CD4-positive, alpha-beta memory T cell (primary cell): ENCODE measurements at regions not wholly inside any gene's neighbourhood (a gene's known extent, or its start where the extent isn't known, plus 50 kb on each side); places are given as distances from the start of the nearest gene placed in this dataset.
"Not testable (repeated sequence)": the region's sequence is repeated elsewhere in the genome, so short reads cannot be mapped to it uniquely, and the experiment has no call there.

Source experiments
- CTCF ChIA-PET: fragments of 350-600 bp; sonication (Branson Sonifier 250); formaldehyde crosslinking; loops from one replicate; lab custom pipeline; 2021; ENCODE audit warnings: inconsistent platforms; ENCODE audit not compliant: partially characterized antibody; lab: Charles Lee
- POLR2A ChIA-PET: fragments of 350-600 bp; sonication (Branson Sonifier 250); formaldehyde crosslinking; loops from one replicate; lab custom pipeline; 2021; ENCODE audit not compliant: partially characterized antibody; lab: Charles Lee
- DNase-seq, 5 donors: peaks; one replicate each; pipeline versions ENCODE4 v3.0.0 to v3.0.0-alpha.2; 2020 to 2022; ENCODE audit warnings: mixed read lengths in 1 of 5
- H3K27ac ChIP-seq: one replicate; pipeline ENCODE4 v1.7.0; 2013; ENCODE audit warnings: low read depth, low read length
- H3K27me3 ChIP-seq: 2 replicates; pipeline ENCODE4 v1.7.0; 2013; ENCODE audit warnings: mild to moderate bottlenecking, low read length, moderate library complexity; ENCODE audit not compliant: insufficient read depth
- H3K36me3 ChIP-seq: 2 replicates; pipeline ENCODE4 v1.7.0; 2013; ENCODE audit warnings: mild to moderate bottlenecking, low read length, moderate library complexity; ENCODE audit not compliant: insufficient read depth
- H3K4me1 ChIP-seq: 2 replicates; pipeline ENCODE4 v1.7.0; 2013; ENCODE audit warnings: mild to moderate bottlenecking, low read length, moderate library complexity; ENCODE audit not compliant: insufficient read depth
- H3K4me3 ChIP-seq, 2 donors: one replicate each; pipeline ENCODE4 v1.7.0; 2013; ENCODE audit warnings: low read length in 2 of 2, mild to moderate bottlenecking in 1 of 2
- H3K9me3 ChIP-seq, 2 donors: one replicate each; pipeline ENCODE4 v1.7.0; 2013; ENCODE audit warnings: low read length in 2 of 2, control low read depth in 1 of 2; ENCODE audit not compliant: control insufficient read depth in 1 of 2
- H3K27ac Mint-ChIP-seq, 7 donors: one replicate each; pipeline ENCODE4 v1.8.0; 2020 to 2021; ENCODE audit warnings: mixed read lengths in 7 of 7, mild to moderate bottlenecking in 6 of 7, inconsistent platforms in 3 of 7, moderate library complexity in 3 of 7
- H3K27me3 Mint-ChIP-seq, 2 donors: one replicate each; pipeline ENCODE4 v1.8.0; 2020 to 2021; ENCODE audit warnings: mixed read lengths in 2 of 2
- H3K36me3 Mint-ChIP-seq, 2 donors: one replicate each; pipeline ENCODE4 v1.8.0; 2020 to 2021; ENCODE audit warnings: mixed read lengths in 2 of 2, inconsistent platforms in 1 of 2, mild to moderate bottlenecking in 1 of 2
- H3K4me1 Mint-ChIP-seq, 4 donors: one replicate each; pipeline ENCODE4 v1.8.0; 2020 to 2021; ENCODE audit warnings: mixed read lengths in 4 of 4, mild to moderate bottlenecking in 1 of 4
- H3K4me3 Mint-ChIP-seq, 8 donors: one replicate each; pipeline ENCODE4 v1.8.0; 2020 to 2021; ENCODE audit warnings: mixed read lengths in 8 of 8, mild to moderate bottlenecking in 7 of 8, moderate library complexity in 6 of 8, inconsistent platforms in 3 of 8
- H3K9me3 Mint-ChIP-seq, 8 donors: one replicate each; pipeline ENCODE4 v1.8.0; 2020 to 2021; ENCODE audit warnings: mixed read lengths in 8 of 8, mild to moderate bottlenecking in 5 of 8, inconsistent platforms in 3 of 8, moderate library complexity in 1 of 8
- intact Hi-C: fragments of 100-400 bp; cut with micrococcal nuclease; formaldehyde crosslinking; loops from one replicate; pipeline ENCODE4 v1.15.1; 2023

DNA sequence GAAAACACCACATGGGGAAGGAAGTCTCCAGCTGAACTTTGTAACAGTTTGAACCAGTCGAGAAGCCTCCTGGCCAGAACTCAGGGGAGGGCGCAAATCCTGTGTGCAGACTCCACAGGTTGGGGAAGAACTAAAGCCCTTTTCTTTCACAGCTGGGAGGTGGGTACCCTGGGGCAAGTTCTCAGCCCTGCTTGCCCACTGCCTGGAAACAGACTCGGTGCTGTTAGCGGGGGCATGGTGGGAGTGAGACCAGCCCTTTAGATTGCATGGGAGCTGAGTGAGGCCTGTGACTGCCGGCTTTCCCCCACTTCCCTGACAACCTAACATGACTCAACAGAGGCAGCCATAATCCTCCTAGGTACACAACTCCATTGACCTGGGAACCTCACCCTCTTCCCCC, 223.6 kb upstream of the DLGAP1 start:
- peaks cover 2 to 31% (median 17%) of the 10 kb centered on the region in 8 donors for H3K9me3 Mint-ChIP-seq
- H3K9me3 ChIP-seq, H3K27me3 Mint-ChIP-seq, intact Hi-C loops, POLR2A ChIA-PET, H3K4me1 Mint-ChIP-seq, H3K4me3 ChIP-seq, H3K27me3 ChIP-seq, H3K27ac ChIP-seq, H3K4me1 ChIP-seq, H3K4me3 Mint-ChIP-seq, H3K27ac Mint-ChIP-seq, DNase-seq, H3K36me3 ChIP-seq, CTCF ChIA-PET, H3K36me3 Mint-ChIP-seq: not testable (repeated sequence)

GRCh38 chr18:4677006-4677405, 221.9 kb upstream of the DLGAP1 start:
- no peaks in the 10 kb centered on the region for H3K4me1 ChIP-seq
- peaks cover 2 to 36% (median 15%) of the 10 kb centered on the region in 8 donors for H3K9me3 Mint-ChIP-seq

GRCh38 chr18:4672162-4672561, 217.1 kb upstream of the DLGAP1 start:
- Mint-ChIP-seq H3K36me3 (no peaks in the 10 kb centered on the region), H3K27ac (no peak overlapping the region), H3K27me3 (no peaks in the 10 kb centered on the region), H3K9me3 (peaks cover 3 to 34% (median 30%) of the 10 kb centered on the region in 8 donors), H3K4me3 (no peak overlapping the region), H3K4me1 (no peaks in the 10 kb centered on the region)
- intact Hi-C loops = no loop called here
- Histone ChIP-seq H3K27me3 (no peaks in the 10 kb centered on the region), H3K9me3 (no peaks in the 10 kb centered on the region), H3K4me1 (no peaks in the 10 kb centered on the region), H3K27ac (no peak overlapping the region), H3K4me3 (no peak overlapping the region), H3K36me3 (no peaks in the 10 kb centered on the region)
- ChIA-PET POLR2A (no interaction called here), CTCF (no interaction called here)
- DNase-seq = no peak

More at GRCh38 chr18:4677006-4677405, 221.9 kb upstream of the DLGAP1 start:
- intact Hi-C loops = no loop called here
- Mint-ChIP-seq H3K4me3 (no peak overlapping the region), H3K27ac (no peak overlapping the region), H3K27me3 (no peaks in the 10 kb centered on the region), H3K36me3 (no peaks in the 10 kb centered on the region), H3K4me1 (no peaks in the 10 kb centered on the region)
- Histone ChIP-seq H3K4me3 (no peak overlapping the region), H3K36me3 (no peaks in the 10 kb centered on the region), H3K9me3 (no peaks in the 10 kb centered on the region), H3K27ac (no peak overlapping the region), H3K27me3 (no peaks in the 10 kb centered on the region)
- ChIA-PET CTCF (no interaction called here), POLR2A (no interaction called here)
- no peak for DNase-seq

- no peaks in the 10 kb centered on the region for H3K36me3 Mint-ChIP-seq
- no peaks in the 10 kb centered on the region for H3K9me3 ChIP-seq
- H3K36me3 ChIP-seq = no peaks in the 10 kb centered on the region
- no peak overlapping the region for H3K4me3 Mint-ChIP-seq
- H3K27me3 Mint-ChIP-seq = no peaks in the 10 kb centered on the region
- CTCF ChIA-PET = no interaction called here
- H3K4me1 ChIP-seq = no peaks in the 10 kb centered on the region
- H3K27me3 ChIP-seq = no peaks in the 10 kb centered on the region
- H3K9me3 Mint-ChIP-seq = peaks cover 0 to 15% (median 7%) of the 10 kb centered on the region in 8 donors
- DNase-seq = no peak
- intact Hi-C loops = no loop called here
- no peak overlapping the region for H3K27ac Mint-ChIP-seq
- H3K27ac ChIP-seq = no peak overlapping the region
- POLR2A ChIA-PET = no interaction called here
- H3K4me1 Mint-ChIP-seq = no peaks in the 10 kb centered on the region
- H3K4me3 ChIP-seq = no peak overlapping the region
Measured at GRCh38 chr18:4658804-4659203, 203.7 kb upstream of the DLGAP1 start.

GRCh38 chr18:4653418-4653817, 198.3 kb upstream of the DLGAP1 start:
- no peaks in the 10 kb centered on the region for H3K4me1 Mint-ChIP-seq
- Histone ChIP-seq H3K36me3 (no peaks in the 10 kb centered on the region), H3K27me3 (no peaks in the 10 kb centered on the region), H3K27ac (no peak overlapping the region), H3K4me1 (no peaks in the 10 kb centered on the region), H3K4me3 (no peak overlapping the region), H3K9me3 (no peaks in the 10 kb centered on the region)
- H3K9me3 Mint-ChIP-seq = peaks cover 0 to 8% (median 4%) of the 10 kb centered on the region in 8 donors
- no peaks in the 10 kb centered on the region for H3K36me3 Mint-ChIP-seq
- DNase-seq = no peak
- H3K27ac Mint-ChIP-seq = no peak overlapping the region
- CTCF ChIA-PET = no interaction called here
- intact Hi-C loops = no loop called here
- H3K27me3 Mint-ChIP-seq = no peaks in the 10 kb centered on the region
- no peak overlapping the region for H3K4me3 Mint-ChIP-seq
- POLR2A ChIA-PET = no interaction called here

- CTCF ChIA-PET = no interaction called here
- Mint-ChIP-seq H3K9me3 (peaks cover 0 to 11% (median 4%) of the 10 kb centered on the region in 8 donors), H3K4me1 (no peaks in the 10 kb centered on the region), H3K27ac (no peak overlapping the region), H3K36me3 (no peaks in the 10 kb centered on the region), H3K27me3 (no peaks in the 10 kb centered on the region), H3K4me3 (no peak overlapping the region)
- no peaks in the 10 kb centered on the region for H3K4me1 ChIP-seq
- POLR2A ChIA-PET = no interaction called here
- no peaks in the 10 kb centered on the region for H3K36me3 ChIP-seq
- H3K27me3 ChIP-seq = no peaks in the 10 kb centered on the region
- H3K4me3 ChIP-seq = no peak overlapping the region
- intact Hi-C loops = no loop called here
- H3K9me3 ChIP-seq = no peaks in the 10 kb centered on the region
- no peak for DNase-seq
- H3K27ac ChIP-seq = no peak overlapping the region
Measured at GRCh38 chr18:4641771-4642368, 186.8 kb upstream of the DLGAP1 start.

GRCh38 chr18:4640349-4641012, 185.4 kb upstream of the DLGAP1 start:
- POLR2A ChIA-PET = no interaction called here
- intact Hi-C loops = no loop called here
- H3K36me3 ChIP-seq = no peaks in the 10 kb centered on the region

More at GRCh38 chr18:4640349-4641012, 185.4 kb upstream of the DLGAP1 start:
- H3K4me1 ChIP-seq = no peaks in the 10 kb centered on the region
- no peak overlapping the region for H3K4me3 ChIP-seq
- no peaks in the 10 kb centered on the region for H3K9me3 ChIP-seq
- no peak overlapping the region for H3K27ac Mint-ChIP-seq
- no peaks in the 10 kb centered on the region for H3K27me3 Mint-ChIP-seq
- H3K9me3 Mint-ChIP-seq = peaks cover 0 to 13% (median 5%) of the 10 kb centered on the region in 8 donors
- no peaks in the 10 kb centered on the region for H3K36me3 Mint-ChIP-seq
- no peaks in the 10 kb centered on the region for H3K4me1 Mint-ChIP-seq
- no peak overlapping the region for H3K4me3 Mint-ChIP-seq
- DNase-seq = no peak
- CTCF ChIA-PET = no interaction called here
- no peak overlapping the region for H3K27ac ChIP-seq
- no peaks in the 10 kb centered on the region for H3K27me3 ChIP-seq
